ENCODE measurements at regions not wholly inside any gene's neighbourhood (a gene's known extent, or its start where the extent isn't known, plus 50 kb on each side); places are given as distances from the start of the nearest gene placed in this dataset.

- DNase-seq (ENCODE audit: low spot score): no peak
These were observed 480.5 kb downstream of the KDM4C start for GRCh38 chr9:7238247-7238637.

- no peak for DNase-seq (ENCODE audit: low spot score)
These were observed 479.9 kb downstream of the KDM4C start for GRCh38 chr9:7237473-7238246.

- no peak for DNase-seq (ENCODE audit: low spot score)
These were observed 478.4 kb downstream of the KDM4C start for GRCh38 chr9:7236186-7236585.

- peak; percentile 54 for DNase-seq (ENCODE audit: low spot score)
These were observed 476.4 kb downstream of the KDM4C start for GRCh38 chr9:7234144-7234543.

GRCh38 chr9:7229571-7229970, 471.8 kb downstream of the KDM4C start:
- no peak for DNase-seq (ENCODE audit: low spot score)

- no peak for DNase-seq (ENCODE audit: low spot score)
These were observed 471.0 kb downstream of the KDM4C start for GRCh38 chr9:7228726-7229125.

- no peak for DNase-seq (ENCODE audit: low spot score)
These were observed 470.2 kb downstream of the KDM4C start for GRCh38 chr9:7227951-7228350.

GRCh38 chr9:7226007-7226640, 468.4 kb downstream of the KDM4C start:
- no peak for DNase-seq (ENCODE audit: low spot score)
